NCI-H1436 (cell line): ENCODE measurements at regions not wholly inside any gene's neighbourhood (a gene's known extent, or its start where the extent isn't known, plus 50 kb on each side); places are given as distances from the start of the nearest gene placed in this dataset.
"Not testable (repeated sequence)": the region's sequence is repeated elsewhere in the genome, so short reads cannot be mapped to it uniquely, and the experiment has no call there.

Experiments used
- DNase-seq: peaks from one replicate; lab custom pipeline; 2025; lab: John Stamatoyannopoulos, UW

DNA sequence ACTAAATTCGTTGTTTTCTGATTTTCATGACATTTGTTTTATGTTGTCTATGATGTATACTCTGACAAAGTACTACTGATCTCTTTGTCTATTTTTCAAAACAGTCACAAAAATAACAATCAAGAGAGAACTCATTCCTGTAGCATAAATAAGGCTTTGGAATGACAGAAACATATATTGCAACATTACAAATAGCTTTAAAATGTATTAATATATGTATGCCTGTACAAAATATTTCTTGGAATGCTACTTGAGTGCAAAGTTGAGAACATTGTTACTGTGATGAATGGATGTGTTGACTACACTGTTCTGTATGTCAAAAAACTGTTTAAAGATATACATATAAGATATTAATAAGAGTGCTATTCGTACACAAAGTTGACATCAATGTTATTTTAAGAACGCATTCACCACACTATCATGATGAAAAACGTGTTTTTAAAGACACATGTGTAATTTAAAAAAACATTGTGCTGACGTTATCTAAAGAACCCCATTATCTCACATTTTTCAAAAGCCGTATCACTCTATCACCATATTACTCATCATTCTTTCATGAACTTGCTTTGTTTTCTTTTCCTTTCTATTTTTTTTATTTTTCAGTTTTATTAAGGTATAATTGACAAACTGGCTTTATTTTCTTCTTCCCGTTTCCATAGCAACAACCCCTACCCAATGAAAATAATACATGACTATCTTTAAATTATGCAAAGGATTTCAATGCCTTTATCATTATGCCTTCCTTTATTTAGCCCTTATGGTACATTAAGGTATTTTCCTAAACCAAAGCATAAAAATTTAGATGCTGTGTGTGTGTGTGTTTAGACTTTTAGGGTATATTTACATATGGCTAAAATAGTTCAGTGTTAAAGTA lies 918.8 kb downstream of the SLITRK1 start:
- no peak for DNase-seq

DNA sequence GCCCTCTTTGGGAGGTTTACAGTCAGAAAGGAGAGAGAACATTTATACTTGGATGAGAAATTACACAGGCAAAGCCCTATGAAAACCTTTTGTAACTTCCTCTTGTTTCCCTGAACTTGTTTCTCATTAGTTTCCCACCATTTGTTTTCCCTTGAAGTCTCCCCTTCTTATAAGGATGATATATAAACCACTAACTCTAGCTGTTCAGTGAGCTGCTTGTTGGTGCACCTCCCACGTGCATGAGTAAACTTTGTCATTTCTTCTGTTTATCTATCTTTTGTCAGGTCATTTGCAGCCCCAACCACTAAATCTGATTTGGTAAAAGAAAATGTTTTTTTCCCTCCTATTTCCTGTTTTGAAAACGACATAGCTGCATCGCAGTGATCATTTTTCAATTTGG lies 919.9 kb downstream of the SLITRK1 start:
- no peak for DNase-seq

DNA sequence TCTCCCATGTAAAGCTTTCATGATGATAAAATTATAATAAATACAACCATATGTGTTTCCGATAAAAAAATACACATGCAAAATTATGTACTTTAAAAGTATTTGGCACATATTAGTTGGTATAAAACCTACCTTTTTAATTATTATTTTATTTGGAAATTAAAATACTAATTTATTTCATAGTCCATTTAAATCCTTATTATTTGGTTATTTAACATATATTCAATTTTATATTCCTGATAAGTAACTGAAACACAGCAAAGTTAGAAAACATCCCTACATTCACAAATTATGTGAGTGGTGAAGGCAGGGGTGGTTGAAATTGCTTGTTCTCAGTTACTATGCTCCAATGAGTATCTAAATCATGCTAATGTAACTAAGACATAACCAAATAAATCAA lies 920.5 kb downstream of the SLITRK1 start:
- no peak for DNase-seq

DNA sequence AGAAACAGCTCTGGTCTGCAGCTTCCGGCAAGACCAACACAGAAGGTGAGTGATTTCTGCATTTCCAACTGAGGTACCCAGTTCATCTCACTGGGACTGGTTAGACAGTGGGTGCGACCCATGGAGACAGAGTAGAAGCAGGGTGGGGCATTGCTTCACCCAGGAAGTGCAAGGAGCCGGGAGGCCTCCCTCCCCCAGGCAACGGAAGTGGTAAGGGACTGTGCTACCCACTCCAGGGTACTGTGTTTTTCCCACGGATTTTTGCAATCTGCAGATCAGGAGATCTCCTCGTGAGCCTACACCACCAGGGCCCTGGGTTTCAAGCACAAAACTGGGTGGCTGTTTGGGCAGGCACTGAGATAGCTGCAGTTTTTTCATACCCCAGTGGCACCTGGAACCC lies 929.9 kb downstream of the SLITRK1 start:
- not testable (repeated sequence) for DNase-seq

GRCh38 chr13:82947683-82948082 lies 934.6 kb downstream of the SLITRK1 start:
- no peak for DNase-seq

GRCh38 chr13:82947191-82947621 lies 935.1 kb downstream of the SLITRK1 start:
- DNase-seq = no peak

DNA sequence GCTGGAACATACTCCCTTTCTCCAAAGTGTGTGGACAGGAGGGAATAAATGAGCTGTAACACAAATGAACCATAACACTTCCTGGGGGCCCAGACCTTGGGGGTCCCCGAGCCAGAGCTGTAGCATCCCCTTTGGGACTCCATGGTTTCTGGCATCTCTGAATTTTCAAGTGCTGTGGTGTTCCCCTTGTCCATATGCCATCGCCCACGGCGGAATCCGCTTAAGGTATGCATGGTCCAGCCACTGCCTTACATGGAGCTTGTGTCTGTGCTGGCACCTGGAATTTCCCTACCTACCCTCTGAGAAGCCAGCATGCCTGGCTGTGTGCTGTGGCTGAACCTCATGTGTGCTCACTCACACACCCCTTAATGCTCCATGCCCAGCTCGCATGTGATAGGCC lies 943.6 kb downstream of the SLITRK1 start:
- DNase-seq = no peak

- no peak for DNase-seq
Observed at GRCh38 chr13:82934000-82934399, 948.3 kb downstream of the SLITRK1 start.

DNA sequence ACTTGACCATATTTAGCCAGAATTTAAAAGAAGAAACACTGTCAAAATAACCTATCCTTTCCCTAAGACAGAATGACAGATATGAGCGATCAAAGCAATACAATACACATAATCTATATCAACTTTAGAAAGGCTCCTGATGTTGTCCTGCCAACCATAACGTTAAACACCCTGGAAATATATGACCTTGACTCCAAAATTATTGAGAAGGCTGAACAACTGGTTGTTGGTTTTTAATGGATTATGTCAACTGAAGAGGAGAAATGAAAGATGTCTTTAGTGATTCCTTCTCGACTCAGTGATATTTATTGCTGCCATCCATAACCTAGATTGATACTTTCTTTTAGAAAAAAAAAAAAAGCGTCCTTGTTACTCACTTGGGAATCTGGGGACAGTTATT lies 957.2 kb downstream of the SLITRK1 start:
- DNase-seq = no peak

DNA sequence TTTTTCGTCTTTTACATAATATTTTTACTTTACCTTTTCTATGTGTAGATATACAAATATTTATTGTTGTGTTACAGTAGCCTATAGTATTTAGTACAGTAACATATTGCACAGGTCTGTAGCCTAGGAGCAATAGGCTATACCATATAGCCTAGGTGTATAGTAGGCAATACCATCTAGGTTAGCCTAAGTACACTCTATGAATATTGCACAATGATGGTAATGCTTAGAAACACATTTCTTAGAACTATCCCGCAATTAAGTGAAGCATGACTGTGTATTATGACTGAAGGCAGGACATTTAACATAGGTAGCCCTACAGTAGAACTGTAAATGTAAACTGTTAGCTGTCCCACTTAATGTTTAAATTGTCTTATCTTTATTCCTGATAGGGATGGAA lies 964.3 kb downstream of the SLITRK1 start:
- no peak for DNase-seq

- DNase-seq = no peak
Observed at GRCh38 chr13:82912564-82912963, 969.7 kb downstream of the SLITRK1 start.

DNA sequence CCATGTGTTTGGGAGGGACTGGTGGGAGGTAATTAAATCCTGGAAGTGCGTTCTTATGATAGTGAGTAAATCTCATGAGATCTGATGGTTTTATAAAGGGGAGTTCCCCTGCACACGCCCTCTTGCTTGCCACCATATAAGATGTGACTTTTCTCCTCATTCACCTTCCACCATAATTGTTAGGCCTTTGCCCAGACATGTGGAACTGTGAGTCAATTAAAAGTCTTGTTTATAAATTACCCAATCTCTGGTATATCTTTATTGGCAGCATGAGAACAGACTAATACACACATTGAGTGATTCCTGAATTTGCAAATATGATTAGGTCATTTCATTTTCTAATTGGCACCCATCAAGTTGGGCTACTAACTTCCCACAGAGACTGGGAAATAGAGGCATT lies 977.2 kb downstream of the SLITRK1 start:
- no peak for DNase-seq

GRCh38 chr13:82900453-82900852 lies 981.8 kb downstream of the SLITRK1 start:
- no peak for DNase-seq

GRCh38 chr13:82898586-82898985 lies 983.7 kb downstream of the SLITRK1 start:
- no peak for DNase-seq

- DNase-seq = no peak
Observed at GRCh38 chr13:82879921-82880320, 1002.4 kb downstream of the SLITRK1 start.

DNA sequence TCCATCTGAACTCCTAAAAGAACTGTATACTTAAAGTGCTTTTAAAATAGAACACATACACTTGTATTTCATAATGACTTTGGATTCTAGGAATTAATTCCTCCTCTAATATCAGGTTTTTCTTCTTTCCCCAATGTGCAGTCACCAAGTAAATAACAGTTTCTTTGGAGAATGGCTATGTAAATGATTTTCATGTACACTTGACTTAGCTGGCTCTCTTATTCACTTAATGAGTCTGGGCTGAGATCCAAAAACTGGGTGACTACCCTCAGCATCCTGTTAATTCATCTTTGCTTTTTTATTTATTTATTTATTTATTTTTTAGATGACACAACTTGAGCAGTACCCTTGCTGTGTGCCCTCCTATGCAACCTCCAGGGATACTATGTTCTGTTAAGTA lies 1003.7 kb downstream of the SLITRK1 start:
- DNase-seq = peak; percentile 85

GRCh38 chr13:82867284-82867683 lies 1015.0 kb downstream of the SLITRK1 start:
- DNase-seq = no peak

- DNase-seq = no peak
Observed at GRCh38 chr13:82850644-82851043, 1031.6 kb downstream of the SLITRK1 start.

DNA sequence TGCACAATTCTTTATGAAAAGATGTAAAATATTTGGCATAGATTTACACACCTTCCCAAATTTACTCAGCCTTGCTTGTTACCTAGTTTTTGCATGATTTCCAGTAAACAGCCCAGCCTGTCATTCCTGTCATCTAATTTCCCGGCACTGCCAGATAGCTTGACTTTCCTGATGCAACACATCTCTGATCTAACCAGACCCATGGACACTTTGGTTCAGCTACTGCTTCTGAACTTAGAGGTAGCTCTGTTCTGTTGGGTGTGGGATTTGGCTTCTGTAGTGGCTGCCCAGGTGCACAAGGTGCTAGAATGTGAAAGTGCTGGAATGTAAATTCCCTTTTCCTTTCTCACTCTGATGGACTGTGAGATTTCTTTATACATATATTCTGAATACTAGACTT lies 1033.5 kb downstream of the SLITRK1 start:
- no peak for DNase-seq

GRCh38 chr13:82847595-82847994 lies 1034.7 kb downstream of the SLITRK1 start:
- DNase-seq = no peak

DNA sequence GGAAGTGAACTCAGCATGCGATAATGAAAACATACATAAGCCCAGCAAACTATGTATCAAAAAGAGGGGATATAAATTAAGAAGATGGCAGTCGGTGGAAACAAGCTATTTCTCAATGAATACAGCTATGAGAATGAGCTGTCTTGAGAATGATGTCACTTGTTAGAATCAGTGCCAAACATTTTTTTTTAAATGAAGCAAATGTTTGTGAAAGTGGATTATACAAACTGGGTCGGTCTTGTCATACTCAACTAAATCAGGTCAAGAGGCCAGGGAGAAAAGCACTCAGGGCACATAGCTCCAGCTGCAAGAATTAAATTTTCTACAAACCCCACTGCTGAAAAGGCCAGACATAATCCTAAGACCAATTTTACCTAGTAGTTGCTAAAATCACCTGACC lies 1048.4 kb downstream of the SLITRK1 start:
- DNase-seq = no peak

- no peak for DNase-seq
Observed at GRCh38 chr13:82829040-82829439, 1053.2 kb downstream of the SLITRK1 start.

DNA sequence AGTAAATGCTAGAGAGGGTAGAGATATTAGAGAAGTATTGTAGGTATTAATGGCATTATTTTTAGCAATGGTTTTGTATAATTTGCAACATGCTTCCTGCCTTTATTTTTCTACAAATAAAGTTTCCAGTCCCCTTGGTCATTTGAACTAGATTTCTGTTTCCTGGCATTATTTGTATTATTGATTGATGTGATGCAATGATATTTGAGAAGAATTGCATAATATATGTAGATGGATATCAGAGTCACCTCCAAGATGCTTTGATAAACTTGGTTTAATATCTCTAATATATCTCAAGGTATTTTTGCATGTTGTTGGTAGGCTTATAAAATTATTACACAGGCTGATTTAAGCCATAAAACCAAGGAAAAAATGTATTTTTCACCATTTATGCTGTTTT lies 1054.5 kb downstream of the SLITRK1 start:
- DNase-seq = no peak

DNA sequence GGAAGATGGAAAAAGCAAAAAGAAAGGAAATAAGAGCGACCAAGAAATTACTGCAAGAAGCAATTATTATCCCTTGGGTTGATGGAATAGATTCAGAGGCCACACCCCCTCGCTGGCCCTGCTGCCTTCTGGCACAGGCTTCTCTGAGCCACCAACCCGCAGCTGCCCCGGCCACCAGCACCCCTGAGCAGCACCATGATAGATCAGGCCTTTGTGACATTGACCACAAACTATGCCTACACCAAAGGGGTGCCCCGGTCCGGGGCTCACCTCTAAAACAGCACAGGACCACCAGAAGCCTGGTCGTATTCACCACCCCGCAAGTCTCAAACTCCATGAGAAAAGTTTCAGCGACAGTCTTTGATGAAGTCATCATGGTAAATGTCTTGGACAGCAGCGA lies 1059.3 kb downstream of the SLITRK1 start:
- no peak for DNase-seq
